CD14-positive monocyte (primary cell): ENCODE measurements at regions not wholly inside any gene's neighbourhood (a gene's known extent, or its start where the extent isn't known, plus 50 kb on each side); places are given as distances from the start of the nearest gene placed in this dataset.

Source experiments
- DNase-seq, 3 donors: peaks; one replicate each; pipeline ENCODE4 v3.0.0-alpha.2; 2011 to 2022
- H2AFZ ChIP-seq: 2 replicates; pipeline ENCODE4 v1.6.0; 2012; ENCODE audit warnings: mild to moderate bottlenecking, low read depth, low read length, inconsistent platforms; ENCODE audit not compliant: insufficient read depth, poor library complexity, severe bottlenecking
- H3K27ac ChIP-seq, 2 donors: 1 replicate in 1 of 2; 2 replicates in 1 of 2; pipeline ENCODE4 v1.5.1; 2012 to 2013; ENCODE audit warnings: low read length in 2 of 2, control low read depth in 1 of 2, inconsistent platforms in 1 of 2, low read depth in 1 of 2, mild to moderate bottlenecking in 1 of 2
- H3K27me3 ChIP-seq, 2 donors: one replicate each; pipeline versions ENCODE4 v1.6.0 to v1.6.1; 2011 to 2013; ENCODE audit warnings: low read length in 2 of 2; ENCODE audit not compliant: control insufficient read depth in 2 of 2, insufficient read depth in 2 of 2
- H3K36me3 ChIP-seq, 2 donors: replicated peaks in 1 of 2; 1 replicate in 1 of 2; 2 replicates in 1 of 2; pipeline versions ENCODE4 v1.5.1 to v1.6.1; 2012 to 2013; ENCODE audit warnings: low read length in 2 of 2, control low read depth in 1 of 2, inconsistent platforms in 1 of 2, mild to moderate bottlenecking in 1 of 2; ENCODE audit not compliant: insufficient read depth in 2 of 2, control insufficient read depth in 1 of 2
- H3K4me1 ChIP-seq, 2 donors: 1 replicate in 1 of 2; 2 replicates in 1 of 2; pipeline versions ENCODE4 v1.5.1 to v1.6.1; 2012 to 2013; ENCODE audit warnings: low read length in 2 of 2, control low read depth in 1 of 2, inconsistent platforms in 1 of 2, mild to moderate bottlenecking in 1 of 2, moderate library complexity in 1 of 2; ENCODE audit not compliant: insufficient read depth in 2 of 2, control insufficient read depth in 1 of 2
- H3K4me2 ChIP-seq: replicated peaks from 2 replicates; pipeline ENCODE3; 2012; ENCODE audit warnings: low read length, moderate library complexity, mild to moderate bottlenecking; ENCODE audit not compliant: poor library complexity, severe bottlenecking; ENCODE audit errors: extremely low read depth
- H3K4me3 ChIP-seq, 3 experiments: fragments of 200-600 bp in 1 of 3; sonication (generic) in 1 of 3; replicated peaks in 1 of 3; 1 replicate in 2 of 3; 2 replicates in 1 of 3; pipeline ENCODE4 v1.5.1; 2011 to 2013; ENCODE audit warnings: low read length in 3 of 3, mild to moderate bottlenecking in 3 of 3, control low read depth in 2 of 3, low read depth in 2 of 3, inconsistent platforms in 1 of 3, moderate library complexity in 1 of 3
- H3K79me2 ChIP-seq: 2 replicates; pipeline ENCODE4 v1.6.0; 2012; ENCODE audit warnings: mild to moderate bottlenecking, control low read depth, inconsistent platforms, low read length, moderate library complexity; ENCODE audit not compliant: insufficient read depth
- H3K9ac ChIP-seq: 2 replicates; pipeline ENCODE4 v1.6.0; 2017; ENCODE audit warnings: low read length, mild to moderate bottlenecking; ENCODE audit not compliant: insufficient read depth, poor library complexity, severe bottlenecking
- H3K9me3 ChIP-seq, 2 donors: replicated peaks in 1 of 2; 1 replicate in 1 of 2; 2 replicates in 1 of 2; pipeline versions ENCODE4 v1.5.1 to v1.6.1; 2012 to 2013; ENCODE audit warnings: low read length in 2 of 2, control low read depth in 1 of 2; ENCODE audit not compliant: control insufficient read depth in 1 of 2, insufficient read depth in 1 of 2
- H4K20me1 ChIP-seq: 2 replicates; pipeline ENCODE4 v1.6.0; 2012; ENCODE audit warnings: mild to moderate bottlenecking, low read length, control low read depth, moderate library complexity; ENCODE audit not compliant: insufficient read depth
- H3K27ac Mint-ChIP-seq, 7 donors: one replicate each; pipeline ENCODE4 v1.8.0; 2020; ENCODE audit warnings: mild to moderate bottlenecking in 7 of 7, mixed read lengths in 7 of 7, moderate library complexity in 6 of 7, inconsistent platforms in 2 of 7
- H3K27me3 Mint-ChIP-seq, 3 donors: one replicate each; pipeline ENCODE4 v1.8.0; 2021 to 2022; ENCODE audit warnings: low read depth in 3 of 3, mild to moderate bottlenecking in 3 of 3, mixed read lengths in 3 of 3, moderate library complexity in 3 of 3, inconsistent platforms in 1 of 3
- H3K36me3 Mint-ChIP-seq, 2 donors: one replicate each; pipeline ENCODE4 v1.8.0; 2020; ENCODE audit warnings: mixed read lengths in 2 of 2, inconsistent platforms in 1 of 2, mild to moderate bottlenecking in 1 of 2
- H3K4me1 Mint-ChIP-seq: one replicate; pipeline ENCODE4 v1.8.0; 2020; ENCODE audit warnings: mild to moderate bottlenecking, mixed read lengths
- H3K4me3 Mint-ChIP-seq, 2 donors: one replicate each; pipeline ENCODE4 v1.8.0; 2020; ENCODE audit warnings: mild to moderate bottlenecking in 2 of 2, mixed read lengths in 2 of 2, moderate library complexity in 1 of 2
- H3K9me3 Mint-ChIP-seq, 7 donors: one replicate each; pipeline ENCODE4 v1.8.0; 2020 to 2022; ENCODE audit warnings: mixed read lengths in 7 of 7, mild to moderate bottlenecking in 6 of 7, moderate library complexity in 6 of 7, inconsistent platforms in 2 of 7
- CTCF ChIP-seq: fragments of 200-600 bp; IDR thresholded peaks from one replicate; pipeline ENCODE4 v1.8.0; 2022; ENCODE audit warnings: antibody characterized with exemption, mild to moderate bottlenecking
- WGBS: methylation state at CpG from one replicate; pipeline ENCODE4 v1.1.5; 2013; ENCODE audit warnings: missing lambda C conversion rate; ENCODE audit not compliant: insufficient coverage; 5-methylcytosine and 5-hydroxymethylcytosine counted together
- intact Hi-C, 2 donors: fragments of 100-400 bp; cut with micrococcal nuclease; formaldehyde crosslinking; loops; one replicate each; pipeline versions ENCODE4 v1.15.0 to v1.15.1; 2023

GRCh38 chr5:88944751-88945531 is 62.0 kb upstream of the MEF2C start:
- Histone ChIP-seq H3K27me3 (no peaks in the 10 kb centered on the region), H3K27ac (no peak overlapping the region), H3K9me3 (no peaks in the 10 kb centered on the region), H3K79me2 (no peaks in the 10 kb centered on the region), H3K4me3 (peak overlapping the region in 2 of 3 experiments; percentile 22), H3K4me2 (peak overlapping the region; percentile 42), H4K20me1 (no peaks in the 10 kb centered on the region), H3K36me3 (no peaks in the 10 kb centered on the region), H3K9ac (no peak overlapping the region), H3K4me1 (peaks cover 8 to 17% of the 10 kb centered on the region in 2 donors), H2AFZ (peak overlapping the region; percentile 18)
- Mint-ChIP-seq H3K27me3 (peaks cover 0 to 2% (median 0%) of the 10 kb centered on the region in 3 donors), H3K4me3 (peak overlapping the region; percentile 67 to 86), H3K9me3 (no peaks in the 10 kb centered on the region), H3K27ac (peak overlapping the region in 3 of 7 donors; percentile 8 to 60 (median 47)), H3K36me3 (no peaks in the 10 kb centered on the region), H3K4me1 (peaks cover 21% of the 10 kb centered on the region)
- peak; percentile 20 to 36 (median 32) for DNase-seq
- TF ChIP-seq CTCF, result no peak
- 74% methylated on average over 2 of the region's 8 CpGs for WGBS
- intact Hi-C loops, result no loop called here

GRCh38 chr5:88941581-88941980 is 58.6 kb upstream of the MEF2C start:
- Histone ChIP-seq H3K27me3 (no peaks in the 10 kb centered on the region), H3K9me3 (no peaks in the 10 kb centered on the region), H2AFZ (no peak overlapping the region), H4K20me1 (no peaks in the 10 kb centered on the region), H3K79me2 (no peaks in the 10 kb centered on the region), H3K9ac (no peak overlapping the region), H3K4me2 (no peak overlapping the region), H3K36me3 (no peaks in the 10 kb centered on the region), H3K4me1 (peaks cover 13 to 22% of the 10 kb centered on the region in 2 donors), H3K27ac (no peak overlapping the region), H3K4me3 (no peak overlapping the region)
- no peaks in the 10 kb centered on the region for H3K9me3 Mint-ChIP-seq
- intact Hi-C loops, result no loop called here
- H3K27ac Mint-ChIP-seq, result peak overlapping the region in 1 of 7 donors; percentile 56
- no peak for DNase-seq
- no peaks in the 10 kb centered on the region for H3K36me3 Mint-ChIP-seq
- no peak for TF ChIP-seq CTCF
- no peak overlapping the region for H3K4me3 Mint-ChIP-seq
- H3K4me1 Mint-ChIP-seq, result peaks cover 29% of the 10 kb centered on the region
- H3K27me3 Mint-ChIP-seq, result no peaks in the 10 kb centered on the region
- WGBS, result 100% methylated on average over 2 of the region's 2 CpGs
